ENCODE measurements at regions not wholly inside any gene's neighbourhood (a gene's known extent, or its start where the extent isn't known, plus 50 kb on each side); places are given as distances from the start of the nearest gene placed in this dataset.
"Not testable (repeated sequence)": the region's sequence is repeated elsewhere in the genome, so short reads cannot be mapped to it uniquely, and the experiment has no call there.

DNA sequence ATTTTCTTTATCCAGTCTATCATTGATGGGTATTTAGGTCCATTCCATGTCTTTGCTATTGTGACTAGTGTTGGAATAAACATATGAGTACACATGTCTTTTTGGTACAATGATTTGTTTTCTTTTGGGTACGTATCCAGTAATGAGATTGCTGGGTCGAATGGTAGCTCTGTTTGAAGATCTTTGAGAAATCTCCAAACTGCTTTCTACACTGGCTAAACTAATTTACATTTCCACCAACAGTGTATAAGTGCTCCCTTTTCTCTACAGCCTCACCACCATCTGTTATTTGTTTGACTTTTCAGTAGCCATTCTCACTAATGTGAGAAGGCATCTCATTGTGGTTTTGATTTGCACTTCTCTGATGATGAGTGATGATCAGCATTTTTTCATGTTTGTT is 103.7 kb downstream of the GOSR1 start:
- H3K4me1 ChIP-seq (ENCODE audit: control insufficient read depth in 1 of 2, low read depth in 2 of 2): no peaks in the 10 kb centered on the region
- no peaks in the 10 kb centered on the region for H3K9me3 ChIP-seq
- H3K4me3 ChIP-seq: no peak overlapping the region
- DNase-seq (ENCODE audit: low spot score): no peak
- no peak for ATAC-seq (ENCODE audit: insufficient number of reproducible peaks, low FRiP score, low read depth)
- TF ChIP-seq, protein P1, sequence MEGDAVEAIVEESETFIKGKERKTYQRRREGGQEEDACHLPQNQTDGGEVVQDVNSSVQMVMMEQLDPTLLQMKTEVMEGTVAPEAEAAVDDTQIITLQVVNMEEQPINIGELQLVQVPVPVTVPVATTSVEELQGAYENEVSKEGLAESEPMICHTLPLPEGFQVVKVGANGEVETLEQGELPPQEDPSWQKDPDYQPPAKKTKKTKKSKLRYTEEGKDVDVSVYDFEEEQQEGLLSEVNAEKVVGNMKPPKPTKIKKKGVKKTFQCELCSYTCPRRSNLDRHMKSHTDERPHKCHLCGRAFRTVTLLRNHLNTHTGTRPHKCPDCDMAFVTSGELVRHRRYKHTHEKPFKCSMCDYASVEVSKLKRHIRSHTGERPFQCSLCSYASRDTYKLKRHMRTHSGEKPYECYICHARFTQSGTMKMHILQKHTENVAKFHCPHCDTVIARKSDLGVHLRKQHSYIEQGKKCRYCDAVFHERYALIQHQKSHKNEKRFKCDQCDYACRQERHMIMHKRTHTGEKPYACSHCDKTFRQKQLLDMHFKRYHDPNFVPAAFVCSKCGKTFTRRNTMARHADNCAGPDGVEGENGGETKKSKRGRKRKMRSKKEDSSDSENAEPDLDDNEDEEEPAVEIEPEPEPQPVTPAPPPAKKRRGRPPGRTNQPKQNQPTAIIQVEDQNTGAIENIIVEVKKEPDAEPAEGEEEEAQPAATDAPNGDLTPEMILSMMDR (IDR thresholded peaks at IDR 0.05): no peak
- no peaks in the 10 kb centered on the region for H3K36me3 ChIP-seq
- H3K27me3 ChIP-seq (replicated peaks; ENCODE audit: insufficient read depth): no peaks in the 10 kb centered on the region
- no peak overlapping the region for H3K27ac ChIP-seq

DNA sequence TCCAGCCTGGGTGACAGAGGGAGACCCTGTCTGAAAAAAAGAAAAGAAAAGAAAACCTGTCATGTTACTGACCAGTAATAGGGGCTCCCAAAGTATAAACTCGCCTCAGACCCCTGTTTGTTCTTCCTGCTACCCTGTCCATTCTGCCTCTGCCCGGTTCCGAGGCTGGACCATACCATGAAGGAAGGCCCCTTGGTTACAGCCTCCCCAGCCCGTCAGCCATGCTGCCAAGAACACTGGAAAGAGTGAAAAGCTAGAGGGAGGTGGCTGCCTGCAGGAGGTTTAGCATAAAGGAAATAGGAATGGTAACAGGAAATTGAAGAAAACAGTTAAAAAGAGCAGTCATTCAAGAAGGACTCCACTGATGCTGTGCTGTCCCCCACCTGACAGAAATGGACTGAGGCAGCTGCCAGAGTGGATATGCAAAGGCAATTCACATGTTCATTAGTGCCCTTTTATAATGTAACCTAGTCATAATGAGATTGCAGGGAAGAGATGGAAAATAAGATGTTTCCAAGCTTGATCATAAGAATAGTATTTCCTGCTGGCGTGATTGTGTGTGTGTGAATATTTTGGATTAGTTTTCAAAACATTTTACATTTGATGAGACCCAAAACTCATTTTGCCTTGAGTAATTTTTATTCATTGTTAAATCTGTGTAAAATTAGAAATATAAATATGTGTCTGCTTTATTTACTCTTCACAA is 102.6 kb downstream of the GOSR1 start:
- no peak for ATAC-seq (ENCODE audit: insufficient number of reproducible peaks, low FRiP score, low read depth)
- Histone ChIP-seq H3K4me3 (no peak overlapping the region), H3K4me1 (ENCODE audit: control insufficient read depth in 1 of 2, low read depth in 2 of 2) (no peaks in the 10 kb centered on the region), H3K9me3 (no peaks in the 10 kb centered on the region), H3K27me3 (replicated peaks; ENCODE audit: insufficient read depth) (no peaks in the 10 kb centered on the region), H3K36me3 (no peaks in the 10 kb centered on the region), H3K27ac (no peak overlapping the region)
- no peak for DNase-seq (ENCODE audit: low spot score)
- TF ChIP-seq, protein P1 (IDR thresholded peaks at IDR 0.05): no peak

DNA sequence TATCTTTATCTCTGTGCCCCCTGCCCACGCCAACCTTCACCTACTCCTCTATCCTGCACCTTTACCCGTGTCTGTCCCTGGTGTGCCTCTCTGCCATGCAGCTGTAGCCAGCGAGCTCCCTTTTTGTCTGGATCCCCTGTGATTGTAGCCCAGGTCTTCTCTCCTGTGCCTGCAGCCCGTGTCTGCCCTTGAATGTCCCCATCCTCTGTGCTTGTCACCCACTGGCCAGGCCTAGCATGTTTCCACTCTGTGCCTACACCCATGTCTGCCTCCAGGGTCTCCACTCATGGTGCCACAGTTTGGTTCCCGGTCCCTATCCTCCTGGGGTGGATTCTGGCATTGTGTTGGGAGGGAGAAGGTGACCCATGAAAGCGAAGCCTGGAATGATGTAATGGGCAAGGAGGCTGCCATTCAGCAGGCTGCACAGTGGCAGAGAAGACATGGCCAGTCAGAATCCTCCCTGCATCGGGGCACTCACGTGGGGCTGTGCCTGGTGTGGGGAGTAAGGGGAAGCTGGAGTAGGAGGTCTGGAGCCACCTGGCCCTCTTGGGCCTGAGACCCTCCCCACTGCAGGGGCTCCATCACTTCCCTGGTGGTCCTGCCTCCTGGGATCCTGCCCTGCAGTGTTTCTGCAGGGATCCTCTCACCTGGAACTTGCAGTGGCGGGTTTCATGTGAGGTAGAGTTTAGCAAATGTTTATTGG is 101.0 kb downstream of the GOSR1 start:
- H3K4me1 ChIP-seq (ENCODE audit: control insufficient read depth in 1 of 2, low read depth in 2 of 2); H3K27ac ChIP-seq; H3K9me3 ChIP-seq; ATAC-seq (ENCODE audit: insufficient number of reproducible peaks, low FRiP score, low read depth); DNase-seq (ENCODE audit: low spot score); H3K27me3 ChIP-seq (replicated peaks; ENCODE audit: insufficient read depth); H3K36me3 ChIP-seq; H3K4me3 ChIP-seq: not testable (repeated sequence)

Data from thoracic aorta (tissue), 2 donors.